Pancreas (tissue), 10 donors: ENCODE measurements at regions not wholly inside any gene's neighbourhood (a gene's known extent, or its start where the extent isn't known, plus 50 kb on each side); places are given as distances from the start of the nearest gene placed in this dataset.

ENCODE experiments used
- ATAC-seq, 4 donors: fragments of 200-7000 bp; cut with Tn5 transposase; one replicate each; pipeline versions ENCODE4 v1.8.0 to v1.9.1; 2020; ENCODE audit warnings: mild to moderate bottlenecking in 4 of 4, moderate library complexity in 4 of 4
- DNase-seq, 6 donors: peaks; one replicate each; pipeline ENCODE4 v3.0.0-alpha.2; 2020
- FAIRE-seq: peaks from 2 replicates; lab custom pipeline; 2012; peaks lifted over from hg19 to GRCh38; lab: Jason Lieb, UNC
- H3K27ac ChIP-seq, 4 donors: fragments of 200-600 bp; sonication (generic); 1 replicate in 3 of 4; 2 replicates in 1 of 4; pipeline versions ENCODE4 v1.5.0 to v1.8.0; 2020
- H3K27me3 ChIP-seq, 4 donors: fragments of 200-600 bp; one replicate each; pipeline ENCODE4 v1.8.0; 2021
- H3K36me3 ChIP-seq, 3 donors: fragments of 200-600 bp; sonication (generic) in 1 of 3; one replicate each; pipeline versions ENCODE4 v1.5.0 to v1.8.0; 2020 to 2021
- H3K4me1 ChIP-seq, 3 donors: fragments of 200-600 bp; one replicate each; pipeline ENCODE4 v1.8.0; 2021
- H3K4me3 ChIP-seq, 4 donors: fragments of 200-600 bp; sonication (generic) in 2 of 4; one replicate each; pipeline versions ENCODE4 v1.5.0 to v1.8.0; 2020 to 2021
- H3K9me3 ChIP-seq, 4 donors: fragments of 200-600 bp; one replicate each; pipeline ENCODE4 v1.8.0; 2021
- CTCF ChIP-seq, 4 donors: fragments of 200-600 bp; sonication (generic) in 3 of 4; IDR thresholded peaks; one replicate each; pipeline versions ENCODE4 v1.5.0 to v1.8.0; 2021; ENCODE audit warnings: antibody characterized with exemption in 4 of 4
- WGBS, 2 donors: extraction: QIAGEN DNeasy Blood & Tissue Kit; methylation state at CpG; one replicate each; pipeline ENCODE4 v1.1.7; 2013; 5-methylcytosine and 5-hydroxymethylcytosine counted together
- intact Hi-C, 3 donors: fragments of 100-400 bp; cut with DNase I; formaldehyde crosslinking; loops; one replicate each; pipeline versions ENCODE4 v1.11.1 to v1.14.2; 2022
- donor health status: healthy with polysubstance abuse.
- donor health status: DM: no; HTN: no; CAD: no; lungs with moderate emphysema.
- donor health status: DM: no; HTN: no; CAD: no.
- donor health status: control.
- donor health status: control.
- donor health status: Bipolar disorder and iron deficiency.
- donor health status: DM: yes; HTN: yes; CAD: no.
- donor health status: DM: no; HTN: no; CAD: no.
- donor health status: DM: no; HTN: no; CAD: no.
- donor health status: DM: yes; HTN: yes; CAD: no.

- TF ChIP-seq CTCF (IDR thresholded peaks at IDR 0.05), result no peak
- Histone ChIP-seq H3K27me3 (no peaks in the 10 kb centered on the region), H3K27ac (no peak overlapping the region), H3K4me1 (no peaks in the 10 kb centered on the region), H3K9me3 (no peaks in the 10 kb centered on the region), H3K4me3 (no peak overlapping the region), H3K36me3 (no peaks in the 10 kb centered on the region)
- ATAC-seq (no peak), DNase-seq (no peak), FAIRE-seq (no peak)
- intact Hi-C loops, result no loop called here
- 48 to 57% methylated on average over 2 of the region's 2 CpGs for WGBS, 2 donors
These were observed 92.0 kb upstream of the DKK2 start for GRCh38 chr4:107128116-107128515.

GRCh38 chr4:107125496-107125895 is 89.4 kb upstream of the DKK2 start:
- Histone ChIP-seq H3K27me3 (no peaks in the 10 kb centered on the region), H3K4me1 (no peaks in the 10 kb centered on the region), H3K9me3 (no peaks in the 10 kb centered on the region), H3K36me3 (no peaks in the 10 kb centered on the region), H3K4me3 (no peak overlapping the region), H3K27ac (no peak overlapping the region)
- ATAC-seq, result no peak
- WGBS, 2 donors, result 53 to 66% methylated on average over 2 of the region's 2 CpGs
- TF ChIP-seq CTCF (IDR thresholded peaks at IDR 0.05), result no peak
- DNase-seq, result no peak
- intact Hi-C loops, result no loop called here
- FAIRE-seq, result no peak

GRCh38 chr4:107122736-107123135 is 86.6 kb upstream of the DKK2 start:
- FAIRE-seq, result no peak
- H3K36me3 ChIP-seq, result no peaks in the 10 kb centered on the region

GRCh38 chr4:107120661-107121060 is 84.5 kb upstream of the DKK2 start:
- H3K4me3 ChIP-seq, result no peak overlapping the region
- DNase-seq (no peak), FAIRE-seq (no peak), ATAC-seq (no peak)
- TF ChIP-seq CTCF (IDR thresholded peaks at IDR 0.05), result no peak
- no peaks in the 10 kb centered on the region for H3K36me3 ChIP-seq
- WGBS, 2 donors, result 59 to 67% methylated on average over 2 of the region's 2 CpGs
- no peaks in the 10 kb centered on the region for H3K4me1 ChIP-seq
- no peaks in the 10 kb centered on the region for H3K9me3 ChIP-seq
- H3K27me3 ChIP-seq, result no peaks in the 10 kb centered on the region
- no peak overlapping the region for H3K27ac ChIP-seq
- intact Hi-C loops, result no loop called here

More at GRCh38 chr4:107122736-107123135, 86.6 kb upstream of the DKK2 start:
- Histone ChIP-seq H3K9me3 (no peaks in the 10 kb centered on the region), H3K4me3 (no peak overlapping the region), H3K27ac (no peak overlapping the region), H3K4me1 (no peaks in the 10 kb centered on the region), H3K27me3 (no peaks in the 10 kb centered on the region)
- DNase-seq (no peak), ATAC-seq (no peak)
- TF ChIP-seq CTCF (IDR thresholded peaks at IDR 0.05), result no peak
- WGBS, 2 donors, result 16 to 17% methylated on average over 2 of the region's 2 CpGs
- intact Hi-C loops, result no loop called here

- H3K36me3 ChIP-seq, result no peaks in the 10 kb centered on the region
- no peak overlapping the region for H3K27ac ChIP-seq
- no peak overlapping the region for H3K4me3 ChIP-seq
- TF ChIP-seq CTCF (IDR thresholded peaks at IDR 0.05), result no peak
- FAIRE-seq (no peak), DNase-seq (no peak), ATAC-seq (no peak)
- WGBS, 2 donors, result 75 to 79% methylated on average over 1 of the region's 1 CpG
- H3K27me3 ChIP-seq, result no peaks in the 10 kb centered on the region
- no peaks in the 10 kb centered on the region for H3K4me1 ChIP-seq
- intact Hi-C loops, result no loop called here
- no peaks in the 10 kb centered on the region for H3K9me3 ChIP-seq
These were observed 81.6 kb upstream of the DKK2 start for GRCh38 chr4:107117726-107118125.
